Activated naive CD8-positive, alpha-beta T cell treated with anti-CD3 and anti-CD28 coated beads for 36 hours (primary cell): ENCODE measurements at regions not wholly inside any gene's neighbourhood (a gene's known extent, or its start where the extent isn't known, plus 50 kb on each side); places are given as distances from the start of the nearest gene placed in this dataset.
A peak's percentile ranks its signal among the peaks of the same experiment; 100 is the strongest.

Experiments used
- DNase-seq: peaks from one replicate; pipeline ENCODE4 v3.0.0; 2021
- H3K27ac Mint-ChIP-seq: one replicate; pipeline ENCODE4 v1.8.0; 2022; ENCODE audit warnings: mild to moderate bottlenecking, moderate library complexity, mixed read lengths
- H3K27me3 Mint-ChIP-seq: one replicate; pipeline ENCODE4 v1.8.0; 2022; ENCODE audit warnings: mild to moderate bottlenecking, mixed read lengths
- H3K36me3 Mint-ChIP-seq: one replicate; pipeline ENCODE4 v1.8.0; 2021; ENCODE audit warnings: mild to moderate bottlenecking, mixed read lengths
- H3K4me1 Mint-ChIP-seq: one replicate; pipeline ENCODE4 v1.8.0; 2021; ENCODE audit warnings: mixed read lengths
- H3K4me3 Mint-ChIP-seq: one replicate; pipeline ENCODE4 v1.8.0; 2022; ENCODE audit warnings: mild to moderate bottlenecking, moderate library complexity, mixed read lengths
- H3K9me3 Mint-ChIP-seq: one replicate; pipeline ENCODE4 v1.8.0; 2022; ENCODE audit warnings: mixed read lengths

DNA sequence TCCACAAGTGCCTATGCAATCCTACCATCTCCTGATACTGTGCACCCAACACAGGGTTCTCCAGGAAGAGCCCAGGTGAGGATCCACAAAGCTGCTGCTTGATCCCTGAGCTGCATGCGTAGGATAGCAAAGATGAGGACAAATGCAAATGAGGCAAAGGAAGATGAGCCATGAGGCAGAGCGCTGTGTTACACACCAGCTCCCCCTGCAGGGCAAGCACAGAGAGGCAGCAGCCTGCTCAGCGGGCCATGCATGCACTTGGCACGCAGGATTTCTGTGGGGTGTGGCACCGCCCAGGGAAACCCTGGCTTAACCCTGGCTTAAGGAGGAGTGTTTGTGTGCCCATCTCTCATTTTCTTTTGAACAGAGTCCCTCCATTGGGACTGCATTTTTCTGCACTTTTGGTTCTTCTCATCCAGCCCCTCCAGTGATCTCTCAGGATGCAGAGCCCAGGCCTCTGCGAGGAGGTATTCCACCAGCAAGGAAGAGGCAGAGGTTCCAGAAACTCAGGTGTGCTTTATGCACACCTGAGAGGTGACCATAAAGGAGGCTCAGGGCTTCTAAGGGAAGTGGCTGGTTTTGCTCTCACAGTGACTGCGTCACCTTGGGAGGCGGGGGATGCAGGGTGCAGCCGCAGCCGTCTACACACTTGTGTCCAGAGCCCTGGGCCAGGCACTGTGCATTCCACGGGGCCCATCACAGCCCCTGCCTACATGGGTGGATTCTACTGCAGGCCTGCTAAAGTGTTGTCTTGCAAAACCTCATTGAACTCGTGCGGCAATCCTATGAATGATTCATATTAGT lies 973.3 kb upstream of the TMEM132C start:
- H3K27ac Mint-ChIP-seq: no peak overlapping the region
- no peak overlapping the region for H3K4me3 Mint-ChIP-seq
- H3K4me1 Mint-ChIP-seq: no peaks in the 10 kb centered on the region
- H3K27me3 Mint-ChIP-seq: peaks cover 4% of the 10 kb centered on the region
- H3K9me3 Mint-ChIP-seq: no peaks in the 10 kb centered on the region
- DNase-seq: peak; percentile 51
- no peaks in the 10 kb centered on the region for H3K36me3 Mint-ChIP-seq

- H3K27me3 Mint-ChIP-seq: peaks cover 4% of the 10 kb centered on the region
- H3K27ac Mint-ChIP-seq: no peak overlapping the region
- no peaks in the 10 kb centered on the region for H3K9me3 Mint-ChIP-seq
- DNase-seq: no peak
- H3K4me3 Mint-ChIP-seq: no peak overlapping the region
- H3K36me3 Mint-ChIP-seq: no peaks in the 10 kb centered on the region
- no peaks in the 10 kb centered on the region for H3K4me1 Mint-ChIP-seq
Measured at GRCh38 chr12:127294651-127295210, 972.2 kb upstream of the TMEM132C start.

DNA sequence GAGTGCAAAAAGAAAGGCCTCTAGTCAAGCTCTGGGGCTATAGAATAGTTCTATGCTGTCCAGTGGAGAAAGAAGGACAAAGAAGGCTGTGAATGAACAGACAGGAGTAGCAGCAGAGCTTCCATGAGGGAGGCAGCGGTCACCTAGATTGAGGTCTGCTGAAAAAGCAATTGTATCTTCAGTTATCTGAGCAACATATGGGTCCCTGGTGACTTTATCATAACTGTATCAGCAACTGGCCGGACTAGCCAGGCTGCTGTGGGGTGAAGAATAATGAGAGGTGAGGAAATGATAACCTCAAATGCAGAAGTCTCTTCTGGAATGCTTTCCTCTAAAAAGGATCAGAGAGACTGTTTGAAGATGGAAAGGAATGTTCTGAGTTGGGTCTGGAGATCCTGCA lies 971.3 kb upstream of the TMEM132C start:
- no peaks in the 10 kb centered on the region for H3K36me3 Mint-ChIP-seq
- no peaks in the 10 kb centered on the region for H3K9me3 Mint-ChIP-seq
- no peak overlapping the region for H3K27ac Mint-ChIP-seq
- DNase-seq: no peak
- no peaks in the 10 kb centered on the region for H3K4me1 Mint-ChIP-seq
- no peak overlapping the region for H3K4me3 Mint-ChIP-seq
- H3K27me3 Mint-ChIP-seq: peaks cover 4% of the 10 kb centered on the region

DNA sequence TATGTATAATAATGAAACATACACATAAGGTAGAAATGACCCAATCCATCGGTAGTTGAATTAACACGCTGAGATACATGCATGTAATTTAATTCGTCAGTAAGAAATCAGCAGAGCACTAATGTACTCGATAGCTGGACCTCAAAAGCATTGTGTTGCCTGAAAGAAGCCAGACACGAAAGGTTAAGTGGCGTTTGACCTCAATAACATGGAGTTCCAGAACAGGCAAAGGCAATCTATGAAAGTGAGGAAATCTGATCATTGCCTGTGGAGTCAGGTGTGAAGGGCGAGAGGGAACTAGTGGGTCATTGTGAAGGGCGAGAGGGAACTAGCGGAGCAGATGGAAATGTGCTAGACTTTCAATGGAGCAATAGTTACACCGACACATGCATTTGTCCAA lies 970.4 kb upstream of the TMEM132C start:
- no peak overlapping the region for H3K4me3 Mint-ChIP-seq
- H3K27me3 Mint-ChIP-seq: peaks cover 4% of the 10 kb centered on the region
- H3K4me1 Mint-ChIP-seq: no peaks in the 10 kb centered on the region
- H3K9me3 Mint-ChIP-seq: no peaks in the 10 kb centered on the region
- H3K27ac Mint-ChIP-seq: no peak overlapping the region
- no peak for DNase-seq
- H3K36me3 Mint-ChIP-seq: no peaks in the 10 kb centered on the region

GRCh38 chr12:127297327-127297726 lies 969.6 kb upstream of the TMEM132C start:
- Mint-ChIP-seq H3K4me1 (no peaks in the 10 kb centered on the region), H3K27me3 (peaks cover 4% of the 10 kb centered on the region), H3K36me3 (no peaks in the 10 kb centered on the region), H3K9me3 (no peaks in the 10 kb centered on the region), H3K4me3 (no peak overlapping the region), H3K27ac (no peak overlapping the region)
- no peak for DNase-seq

GRCh38 chr12:127300075-127300474 lies 966.9 kb upstream of the TMEM132C start:
- H3K27ac Mint-ChIP-seq: no peak overlapping the region
- no peak for DNase-seq
- H3K4me3 Mint-ChIP-seq: no peak overlapping the region
- H3K27me3 Mint-ChIP-seq: peaks cover 4% of the 10 kb centered on the region
- no peaks in the 10 kb centered on the region for H3K9me3 Mint-ChIP-seq
- H3K4me1 Mint-ChIP-seq: no peaks in the 10 kb centered on the region
- H3K36me3 Mint-ChIP-seq: no peaks in the 10 kb centered on the region

GRCh38 chr12:127300753-127301152 lies 966.2 kb upstream of the TMEM132C start:
- no peak overlapping the region for H3K4me3 Mint-ChIP-seq
- no peak overlapping the region for H3K27ac Mint-ChIP-seq
- DNase-seq: no peak
- no peaks in the 10 kb centered on the region for H3K9me3 Mint-ChIP-seq
- peaks cover 11% of the 10 kb centered on the region for H3K27me3 Mint-ChIP-seq
- H3K36me3 Mint-ChIP-seq: no peaks in the 10 kb centered on the region
- H3K4me1 Mint-ChIP-seq: no peaks in the 10 kb centered on the region

- peaks cover 14% of the 10 kb centered on the region for H3K27me3 Mint-ChIP-seq
- no peak overlapping the region for H3K4me3 Mint-ChIP-seq
- no peak overlapping the region for H3K27ac Mint-ChIP-seq
- no peaks in the 10 kb centered on the region for H3K9me3 Mint-ChIP-seq
- H3K4me1 Mint-ChIP-seq: no peaks in the 10 kb centered on the region
- no peak for DNase-seq
- H3K36me3 Mint-ChIP-seq: no peaks in the 10 kb centered on the region
Measured at GRCh38 chr12:127301876-127302275, 965.1 kb upstream of the TMEM132C start.

DNA sequence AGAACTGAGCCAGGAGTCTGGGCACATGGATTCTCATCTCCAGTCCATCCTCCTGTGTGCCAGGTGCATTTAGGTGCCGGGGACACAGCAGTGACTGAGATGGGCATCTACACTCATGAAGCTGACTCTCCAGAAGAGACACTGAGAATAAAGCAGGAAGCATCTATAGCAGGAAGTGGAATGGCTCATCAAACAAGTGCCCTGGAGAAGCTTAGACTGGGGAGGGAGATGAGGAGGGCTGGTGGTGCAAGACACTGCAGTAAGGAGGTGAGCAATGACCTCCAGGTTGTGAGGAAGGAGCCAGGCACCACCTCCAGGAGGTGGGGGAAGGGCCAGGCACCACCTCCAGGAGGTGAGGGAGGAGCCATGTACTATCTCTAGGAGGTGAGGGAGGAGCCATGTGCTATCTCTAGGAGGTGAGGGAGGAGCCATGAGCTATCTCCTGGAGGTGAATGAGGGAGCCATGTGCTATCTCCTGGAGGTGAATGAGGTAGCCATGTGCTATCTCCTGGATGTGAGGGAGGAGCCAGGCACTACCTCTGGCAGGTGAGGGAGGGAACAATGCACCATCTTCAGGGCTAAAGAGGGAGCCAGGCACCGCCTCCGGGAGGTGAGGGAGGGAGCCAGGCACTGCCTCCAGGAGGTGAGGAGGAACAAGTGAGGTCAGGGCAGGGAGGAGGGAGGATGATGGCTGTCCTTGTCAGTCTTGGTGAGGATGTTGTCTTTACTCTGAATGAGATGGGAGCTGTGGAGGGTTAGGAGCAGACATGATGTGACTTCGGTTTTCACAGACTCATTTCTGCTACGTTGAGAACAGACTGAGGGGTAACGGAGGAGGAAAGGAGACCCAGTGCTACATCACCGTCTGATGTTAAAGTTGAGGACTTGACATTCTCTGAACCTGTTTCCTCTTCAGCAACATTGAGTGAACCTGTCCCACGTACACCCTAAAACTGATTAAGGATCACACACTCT lies 961.9 kb upstream of the TMEM132C start:
- H3K27ac Mint-ChIP-seq: no peak overlapping the region
- no peaks in the 10 kb centered on the region for H3K9me3 Mint-ChIP-seq
- no peaks in the 10 kb centered on the region for H3K36me3 Mint-ChIP-seq
- H3K4me3 Mint-ChIP-seq: no peak overlapping the region
- DNase-seq: no peak
- peaks cover 24% of the 10 kb centered on the region for H3K27me3 Mint-ChIP-seq
- no peaks in the 10 kb centered on the region for H3K4me1 Mint-ChIP-seq

GRCh38 chr12:127306604-127307215 lies 960.3 kb upstream of the TMEM132C start:
- no peak overlapping the region for H3K4me3 Mint-ChIP-seq
- no peaks in the 10 kb centered on the region for H3K4me1 Mint-ChIP-seq
- peaks cover 24% of the 10 kb centered on the region for H3K27me3 Mint-ChIP-seq
- H3K36me3 Mint-ChIP-seq: no peaks in the 10 kb centered on the region
- no peaks in the 10 kb centered on the region for H3K9me3 Mint-ChIP-seq
- no peak overlapping the region for H3K27ac Mint-ChIP-seq
- DNase-seq: no peak

DNA sequence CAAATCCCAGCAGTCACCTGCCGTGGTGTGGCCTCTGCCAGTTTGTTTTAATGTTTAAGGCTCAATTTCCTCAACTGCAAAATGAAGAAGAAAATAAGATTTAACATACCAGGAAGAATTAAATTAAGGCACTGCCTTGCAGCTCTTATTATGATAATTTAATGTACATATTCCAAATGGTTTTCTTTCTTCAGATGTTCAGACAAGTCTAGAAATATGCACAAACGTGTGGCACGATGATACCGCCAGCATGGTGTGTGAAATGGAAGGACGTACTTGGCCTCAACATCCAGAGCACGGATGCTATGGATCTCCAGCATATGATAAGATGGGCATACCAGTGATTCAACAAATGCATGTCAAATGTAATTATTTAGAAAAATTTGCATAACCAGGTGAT lies 959.4 kb upstream of the TMEM132C start:
- Mint-ChIP-seq H3K9me3 (no peaks in the 10 kb centered on the region), H3K27me3 (peaks cover 26% of the 10 kb centered on the region), H3K4me1 (no peaks in the 10 kb centered on the region), H3K4me3 (no peak overlapping the region), H3K27ac (no peak overlapping the region), H3K36me3 (no peaks in the 10 kb centered on the region)
- DNase-seq: no peak

GRCh38 chr12:127308148-127308547 lies 958.8 kb upstream of the TMEM132C start:
- DNase-seq: no peak
- Mint-ChIP-seq H3K27me3 (peaks cover 27% of the 10 kb centered on the region), H3K4me3 (no peak overlapping the region), H3K27ac (no peak overlapping the region), H3K9me3 (no peaks in the 10 kb centered on the region), H3K36me3 (no peaks in the 10 kb centered on the region), H3K4me1 (no peaks in the 10 kb centered on the region)

- Mint-ChIP-seq H3K36me3 (no peaks in the 10 kb centered on the region), H3K27ac (no peak overlapping the region), H3K4me1 (no peaks in the 10 kb centered on the region), H3K4me3 (no peak overlapping the region), H3K9me3 (peaks cover 1% of the 10 kb centered on the region), H3K27me3 (peaks cover 18% of the 10 kb centered on the region)
- DNase-seq: no peak
Measured at GRCh38 chr12:127310548-127310947, 956.4 kb upstream of the TMEM132C start.

GRCh38 chr12:127311720-127312364 lies 955.1 kb upstream of the TMEM132C start:
- H3K27me3 Mint-ChIP-seq: peaks cover 13% of the 10 kb centered on the region
- no peak for DNase-seq
- H3K4me3 Mint-ChIP-seq: no peak overlapping the region
- H3K9me3 Mint-ChIP-seq: peaks cover 1% of the 10 kb centered on the region
- H3K36me3 Mint-ChIP-seq: no peaks in the 10 kb centered on the region
- no peak overlapping the region for H3K27ac Mint-ChIP-seq
- H3K4me1 Mint-ChIP-seq: no peaks in the 10 kb centered on the region
